Esophagus muscularis mucosa (tissue), 3 donors: ENCODE measurements at regions not wholly inside any gene's neighbourhood (a gene's known extent, or its start where the extent isn't known, plus 50 kb on each side); places are given as distances from the start of the nearest gene placed in this dataset.

Source experiments
- CTCF ChIP-seq, 3 experiments: fragments of 200-600 bp in 2 of 3; fragments of 450-650 bp in 1 of 3; sonication (generic) in 2 of 3; IDR thresholded peaks; one replicate each; pipeline ENCODE4 v1.5.1; 2017 to 2019; ENCODE audit warnings: antibody characterized with exemption in 3 of 3, mild to moderate bottlenecking in 2 of 3, moderate library complexity in 1 of 3
- EP300 ChIP-seq: sonication (generic); formaldehyde crosslinking; IDR thresholded peaks from one replicate; pipeline ENCODE4 v1.6.1; 2017; ENCODE audit warnings: antibody characterized with exemption

DNA sequence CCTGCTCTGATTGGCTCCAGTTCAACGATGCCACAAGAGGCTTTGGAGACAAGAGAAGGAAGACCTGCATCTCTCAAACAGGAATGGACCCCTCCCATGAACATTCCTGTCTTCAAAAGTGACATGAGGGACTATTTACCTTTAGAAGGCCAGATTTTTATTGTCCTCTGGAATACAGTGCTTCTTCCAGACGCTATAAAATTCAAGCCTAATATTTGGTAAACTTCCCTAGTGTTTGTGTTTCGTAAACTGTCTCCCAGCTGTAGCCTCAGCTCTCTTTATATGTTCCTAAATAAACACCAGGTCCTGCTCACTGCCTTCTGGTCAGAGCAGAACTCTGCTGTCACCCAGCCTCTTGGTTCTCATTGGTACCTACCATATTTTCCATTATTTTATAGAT lies 157.8 kb downstream of the CCDC34 start:
- TF ChIP-seq CTCF (IDR thresholded peaks at IDR 0.05): no peak
- no peak for TF ChIP-seq EP300
